GM23248 (cell line): ENCODE measurements at regions not wholly inside any gene's neighbourhood (a gene's known extent, or its start where the extent isn't known, plus 50 kb on each side); places are given as distances from the start of the nearest gene placed in this dataset.
"Not testable (repeated sequence)": the region's sequence is repeated elsewhere in the genome, so short reads cannot be mapped to it uniquely, and the experiment has no call there.

ENCODE experiments used
- DNase-seq: peaks from one replicate; pipeline ENCODE4 v3.0.0-alpha.2; 2015
- H2AFZ ChIP-seq: fragments of 200-600 bp; sonication (generic); 2 replicates; pipeline ENCODE4 v1.6.1; 2016; ENCODE audit warnings: antibody characterized with exemption
- H3F3A ChIP-seq: fragments of 200-600 bp; sonication (generic); 2 replicates; pipeline ENCODE4 v1.6.1; 2016; ENCODE audit warnings: mild to moderate bottlenecking, antibody characterized with exemption, mixed run types; ENCODE audit not compliant: insufficient read depth
- H3K27ac ChIP-seq: fragments of 200-600 bp; sonication (generic); 2 replicates; pipeline ENCODE4 v1.5.1; 2016; ENCODE audit warnings: mild to moderate bottlenecking
- H3K27me3 ChIP-seq: fragments of 200-600 bp; sonication (generic); replicated peaks from 2 replicates; pipeline ENCODE4 v1.6.1; 2016; ENCODE audit warnings: mild to moderate bottlenecking; ENCODE audit not compliant: insufficient read depth
- H3K36me3 ChIP-seq: fragments of 200-600 bp; sonication (generic); 2 replicates; pipeline ENCODE4 v1.6.1; 2016; ENCODE audit warnings: low read depth, mild to moderate bottlenecking
- H3K4me1 ChIP-seq: fragments of 200-600 bp; sonication (generic); 2 replicates; pipeline ENCODE4 v1.6.1; 2016; ENCODE audit warnings: mild to moderate bottlenecking; ENCODE audit not compliant: insufficient read depth
- H3K4me2 ChIP-seq: fragments of 200-600 bp; sonication (generic); one replicate; pipeline ENCODE4 v1.6.1; 2016; ENCODE audit warnings: mild to moderate bottlenecking; ENCODE audit not compliant: unreplicated experiment
- H3K4me3 ChIP-seq: fragments of 200-600 bp; sonication (generic); 2 replicates; pipeline ENCODE4 v1.5.1; 2016; ENCODE audit warnings: mild to moderate bottlenecking
- H3K79me2 ChIP-seq: fragments of 200-600 bp; sonication (generic); 2 replicates; pipeline ENCODE4 v1.6.1; 2016; ENCODE audit warnings: mild to moderate bottlenecking; ENCODE audit not compliant: insufficient read depth
- H3K9ac ChIP-seq: fragments of 200-600 bp; sonication (generic); 2 replicates; pipeline ENCODE4 v1.6.1; 2016; ENCODE audit warnings: mild to moderate bottlenecking
- H3K9me2 ChIP-seq: fragments of 200-600 bp; sonication (generic); 2 replicates; pipeline ENCODE4 v1.6.1; 2016; ENCODE audit warnings: mixed run types, mild to moderate bottlenecking, moderate library complexity; ENCODE audit not compliant: insufficient read depth
- H3K9me3 ChIP-seq: fragments of 200-600 bp; sonication (generic); one replicate; pipeline ENCODE4 v1.6.1; 2017; ENCODE audit warnings: low read depth
- H4K20me1 ChIP-seq: fragments of 200-600 bp; sonication (generic); 2 replicates; pipeline ENCODE4 v1.6.0; 2016; ENCODE audit not compliant: insufficient read depth
- EZH2 ChIP-seq: fragments of 200-600 bp; sonication (generic); IDR thresholded peaks from 2 replicates; pipeline ENCODE4 v1.6.1; 2018; ENCODE audit warnings: antibody characterized with exemption, mild to moderate bottlenecking; ENCODE audit not compliant: insufficient read depth, poor library complexity, severe bottlenecking
- EZH2phosphoT487 ChIP-seq: fragments of 200-600 bp; sonication (generic); IDR thresholded peaks from 2 replicates; pipeline ENCODE4 v1.6.1; 2018; ENCODE audit warnings: antibody characterized with exemption, moderate library complexity, mild to moderate bottlenecking, low read depth; ENCODE audit not compliant: insufficient read depth
- WGBS, 2 experiments: methylation state at CpG; one replicate each; pipeline ENCODE4 v1.1.6; 2015 to 2017; ENCODE audit warnings: low lambda C conversion rate in 2 of 2, low coverage in 1 of 2; ENCODE audit errors: missing lambda C conversion rate in 2 of 2; 5-methylcytosine and 5-hydroxymethylcytosine counted together
- in situ Hi-C: fragments of 300-500 bp; cut with MboI; formaldehyde crosslinking; loops from 2 replicates; pipeline ENCODE4 v1.15.0; 2020

DNA sequence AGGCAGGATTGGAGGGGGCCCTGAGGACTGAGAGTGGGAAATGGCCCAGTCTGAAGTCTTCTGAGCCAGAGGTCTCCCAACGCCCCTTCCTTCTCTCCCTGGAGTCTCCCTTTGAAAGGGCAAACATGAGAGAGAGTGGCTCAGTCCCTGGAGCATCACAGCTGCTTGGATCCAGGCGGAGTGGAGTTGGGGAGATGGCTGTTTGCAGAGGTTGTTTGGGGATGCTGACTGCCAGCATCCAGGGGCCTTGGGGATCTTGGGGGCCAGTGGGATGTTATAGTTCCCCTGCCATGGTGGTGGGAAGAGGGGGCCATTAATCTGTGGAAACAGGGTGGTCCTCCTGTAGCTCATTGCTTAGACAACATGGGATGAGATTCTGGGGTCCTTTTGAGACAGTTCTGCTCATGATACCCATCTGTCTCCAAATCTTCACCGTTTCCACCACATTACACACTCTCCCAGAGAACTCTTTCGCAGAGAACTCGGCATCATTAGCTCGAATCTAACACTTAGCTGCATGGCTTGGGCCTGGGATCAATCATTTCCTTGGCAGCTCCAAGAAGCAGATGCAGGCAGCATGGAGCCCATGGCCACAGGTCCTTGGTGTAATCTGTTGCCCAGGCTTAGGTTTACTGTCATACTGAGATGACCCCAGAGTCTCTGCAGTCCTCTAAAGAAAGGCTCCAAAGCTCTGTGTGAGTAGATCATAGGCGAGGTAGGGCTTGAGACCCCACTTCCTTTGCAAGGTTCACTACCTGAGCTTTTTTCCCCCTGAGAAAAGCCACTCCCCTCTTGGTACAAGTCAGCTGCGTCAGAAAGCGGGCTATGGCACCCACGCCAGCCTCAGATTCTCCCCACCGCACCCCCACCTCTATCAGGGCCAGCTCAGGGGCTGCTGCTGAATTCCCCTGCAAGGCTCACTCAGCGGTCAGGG lies 54.4 kb upstream of the SH3PXD2B start:
- H3K4me2 ChIP-seq = no peak overlapping the region
- no peaks in the 10 kb centered on the region for H3K9me2 ChIP-seq
- H3K27ac ChIP-seq = no peak overlapping the region
- no peak for DNase-seq
- TF ChIP-seq EZH2phosphoT487 = no peak
- TF ChIP-seq EZH2 = no peak
- no peaks in the 10 kb centered on the region for H3K9me3 ChIP-seq
- no peak overlapping the region for H2AFZ ChIP-seq
- in situ Hi-C loops = no loop called here
- no peak overlapping the region for H3K4me3 ChIP-seq
- 40 to 44% methylated on average over 12 of the region's 12 CpGs for WGBS, 2 experiments
- no peaks in the 10 kb centered on the region for H3K4me1 ChIP-seq
- H3K36me3 ChIP-seq = no peaks in the 10 kb centered on the region
- no peak overlapping the region for H3K9ac ChIP-seq
- no peaks in the 10 kb centered on the region for H3K79me2 ChIP-seq
- H3F3A ChIP-seq = no peaks in the 10 kb centered on the region
- peaks cover 17% of the 10 kb centered on the region for H3K27me3 ChIP-seq
- H4K20me1 ChIP-seq = no peaks in the 10 kb centered on the region

DNA sequence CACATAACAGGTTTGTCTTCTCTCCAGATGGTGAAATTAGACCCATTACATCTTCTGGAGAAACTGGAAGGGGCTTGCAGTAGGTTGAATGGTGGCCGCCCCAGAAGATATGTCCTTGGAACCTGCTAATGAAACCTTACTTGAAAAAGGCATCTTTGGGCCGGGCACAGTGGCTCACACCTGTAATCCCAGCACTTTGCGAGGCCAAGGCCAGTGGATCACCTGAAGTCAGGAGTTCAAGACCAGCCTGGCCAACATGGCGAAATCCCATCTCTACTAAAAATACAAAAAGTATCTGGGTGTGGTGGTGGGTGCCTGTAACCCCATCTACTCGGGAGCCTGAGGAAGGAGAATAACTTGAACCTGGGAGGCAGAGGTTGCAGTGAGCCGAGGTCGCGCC lies 53.2 kb upstream of the SH3PXD2B start:
- H3K27me3 ChIP-seq = peaks cover 17% of the 10 kb centered on the region
- H3K9me2 ChIP-seq, H3K4me3 ChIP-seq, H3K36me3 ChIP-seq, H3K4me2 ChIP-seq, H3K79me2 ChIP-seq, H4K20me1 ChIP-seq, H3K9me3 ChIP-seq, H3K9ac ChIP-seq, H3F3A ChIP-seq, H3K4me1 ChIP-seq, H2AFZ ChIP-seq, in situ Hi-C loops, H3K27ac ChIP-seq, DNase-seq: not testable (repeated sequence)
- WGBS, 2 experiments = 62 to 66% methylated on average over 8 of the region's 8 CpGs

DNA sequence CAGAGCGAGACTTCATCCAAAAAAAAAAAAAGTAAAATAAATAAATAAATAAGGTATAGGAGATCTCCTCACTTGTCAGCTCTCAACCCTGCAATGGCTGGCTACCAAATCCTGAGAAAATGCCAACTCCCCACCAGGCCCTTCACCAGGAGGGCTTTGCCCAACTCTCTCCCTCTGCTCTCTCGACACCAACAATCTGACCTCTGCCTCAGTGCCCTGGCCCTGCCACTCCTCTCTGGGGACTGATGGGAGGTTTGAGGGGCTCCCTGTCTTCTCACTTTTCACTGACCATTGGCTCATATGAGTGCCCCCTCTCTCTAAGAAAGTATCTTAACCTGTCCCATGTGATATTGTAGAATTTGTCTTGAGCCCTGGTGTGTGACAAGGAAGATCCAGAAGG lies 52.6 kb upstream of the SH3PXD2B start:
- Histone ChIP-seq H3K27ac (no peak overlapping the region), H3K79me2 (no peaks in the 10 kb centered on the region), H3K27me3 (peaks cover 17% of the 10 kb centered on the region), H3K9ac (no peak overlapping the region), H4K20me1 (no peaks in the 10 kb centered on the region), H3K4me1 (no peaks in the 10 kb centered on the region), H3F3A (no peaks in the 10 kb centered on the region), H3K4me3 (no peak overlapping the region), H3K9me2 (no peaks in the 10 kb centered on the region), H3K36me3 (no peaks in the 10 kb centered on the region), H3K4me2 (no peak overlapping the region), H3K9me3 (no peaks in the 10 kb centered on the region), H2AFZ (no peak overlapping the region)
- in situ Hi-C loops = no loop called here
- no peak for TF ChIP-seq EZH2
- no peak for TF ChIP-seq EZH2phosphoT487
- WGBS, 2 experiments = 72 to 76% methylated on average over 2 of the region's 2 CpGs
- no peak for DNase-seq

DNA sequence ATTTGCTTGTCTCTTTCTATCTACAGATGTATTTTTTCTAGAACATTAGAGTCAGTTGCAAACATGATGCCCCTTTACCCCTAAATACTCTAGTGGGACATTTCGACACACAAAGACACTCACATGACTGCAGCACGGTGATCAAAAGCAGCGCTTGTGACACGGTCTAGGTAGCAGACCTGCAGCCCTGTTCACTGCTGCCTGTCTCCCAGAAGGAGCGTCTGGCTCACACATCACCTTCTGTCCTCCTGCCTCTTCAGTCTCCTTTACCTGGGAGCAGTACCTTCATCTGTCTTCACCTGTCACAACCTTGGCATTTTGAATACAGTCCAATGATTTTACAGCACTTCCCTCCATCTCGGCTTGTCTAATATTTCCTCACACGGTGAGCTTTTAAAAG lies 51.9 kb upstream of the SH3PXD2B start:
- Histone ChIP-seq H3K4me2 (no peak overlapping the region), H3K4me3 (no peak overlapping the region), H4K20me1 (no peaks in the 10 kb centered on the region), H3K9ac (no peak overlapping the region), H3F3A (no peaks in the 10 kb centered on the region), H3K9me3 (no peaks in the 10 kb centered on the region), H3K9me2 (no peaks in the 10 kb centered on the region), H3K79me2 (no peaks in the 10 kb centered on the region), H3K4me1 (no peaks in the 10 kb centered on the region), H3K36me3 (no peaks in the 10 kb centered on the region), H3K27me3 (peaks cover 17% of the 10 kb centered on the region), H2AFZ (no peak overlapping the region), H3K27ac (no peak overlapping the region)
- WGBS, 2 experiments = 73 to 85% methylated on average over 7 of the region's 7 CpGs
- no peak for DNase-seq
- TF ChIP-seq EZH2phosphoT487 = no peak
- in situ Hi-C loops = no loop called here
